GM12878 (cell line): ENCODE measurements at regions not wholly inside any gene's neighbourhood (a gene's known extent, or its start where the extent isn't known, plus 50 kb on each side); places are given as distances from the start of the nearest gene placed in this dataset.

Experiments
- ATAC-seq: fragments of 200-7000 bp; cut with Tn5 transposase; 3 replicates; pipeline ENCODE4 v1.9.1; 2020; ENCODE audit warnings: mild to moderate bottlenecking, moderate library complexity
- BruUV-seq: library from RNA; stranded (reverse); fragments of 400-500 nt; replicated peaks from 2 replicates; lab custom pipeline; 2021; lab: Mats Ljungman, UMichigan
- CTCF ChIA-PET: fragments of 300-600 bp; sonication (Branson Sonifier 250); formaldehyde crosslinking; extraction: SDS; loops from one replicate; lab custom pipeline; 2021; ENCODE audit warnings: inconsistent platforms; lab: Yijun Ruan, JAX
- POLR2A ChIA-PET: fragments of 350-600 bp; formaldehyde crosslinking; extraction: SDS; loops from one replicate; lab custom pipeline; 2021; ENCODE audit warnings: inconsistent platforms; lab: Charles Lee
- RAD21 ChIA-PET: fragments of 300-600 bp; sonication (Branson Sonifier 250); formaldehyde crosslinking; loops from one replicate; lab custom pipeline; 2023; ENCODE audit warnings: antibody characterized with exemption; ENCODE audit not compliant: unreplicated experiment; lab: Charles Lee
- SMC1A ChIA-PET: fragments of 300-600 bp; sonication (Branson Sonifier 250); formaldehyde crosslinking; loops from one replicate; lab custom pipeline; 2023; ENCODE audit not compliant: unreplicated experiment, uncharacterized antibody; lab: Charles Lee
- DNase-seq: peaks from one replicate; pipeline ENCODE4 v3.0.0-alpha.2; 2011; ENCODE audit warnings: low read depth, low spot score
- FAIRE-seq: peaks from 3 replicates; lab custom pipeline; 2011; peaks lifted over from hg19 to GRCh38; lab: Jason Lieb, UNC
- H2AFZ ChIP-seq: 2 replicates; pipeline ENCODE4 v1.6.0; 2011; ENCODE audit warnings: low read depth, low read length, control low read depth; ENCODE audit not compliant: control insufficient read depth
- H3K27ac ChIP-seq: 2 replicates; pipeline ENCODE4 v1.5.1; 2011; ENCODE audit warnings: control low read depth; ENCODE audit not compliant: control insufficient read depth, insufficient read depth
- H3K27me3 ChIP-seq, 2 experiments: replicated peaks in 1 of 2; 2 replicates each; pipeline versions ENCODE4 v1.6.0 to v1.6.1; 2011; ENCODE audit warnings: low read length in 1 of 2; ENCODE audit not compliant: control insufficient read depth in 2 of 2, insufficient read depth in 2 of 2
- H3K36me3 ChIP-seq, 2 experiments: 2 replicates each; pipeline ENCODE4 v1.5.1; 2011; ENCODE audit warnings: low read length in 1 of 2; ENCODE audit not compliant: control insufficient read depth in 2 of 2, insufficient read depth in 2 of 2
- H3K4me1 ChIP-seq: 2 replicates; pipeline ENCODE4 v1.6.1; 2011; ENCODE audit warnings: mild to moderate bottlenecking, low read length, moderate library complexity, mixed read lengths; ENCODE audit not compliant: control insufficient read depth, insufficient read depth
- H3K4me2 ChIP-seq: 2 replicates; pipeline ENCODE4 v1.6.0; 2011; ENCODE audit warnings: control low read depth; ENCODE audit not compliant: control insufficient read depth, insufficient read depth
- H3K4me3 ChIP-seq: fragments of 200-600 bp; sonication (generic); 2 replicates; pipeline ENCODE4 v1.5.1; 2016
- H3K79me2 ChIP-seq: 2 replicates; pipeline ENCODE4 v1.6.0; 2011; ENCODE audit warnings: low read length; ENCODE audit not compliant: control insufficient read depth, insufficient read depth
- H3K9ac ChIP-seq: 2 replicates; pipeline ENCODE4 v1.8.0; 2011; ENCODE audit warnings: low read length, control low read depth, mixed read lengths; ENCODE audit not compliant: control insufficient read depth, insufficient read depth
- H3K9me3 ChIP-seq: replicated peaks from 3 replicates; pipeline ENCODE4 v1.5.1; 2011; ENCODE audit warnings: mild to moderate bottlenecking, low read length; ENCODE audit not compliant: control insufficient read depth, insufficient read depth
- H4K20me1 ChIP-seq: 2 replicates; pipeline ENCODE4 v1.6.0; 2011; ENCODE audit not compliant: control insufficient read depth, insufficient read depth
- NR2C1 ChIP-seq: fragments of 450-650 bp; IDR thresholded peaks from 2 replicates; pipeline ENCODE4 v1.6.1; 2017; ENCODE audit warnings: antibody characterized with exemption, mild to moderate bottlenecking, moderate library complexity
- SPI1 ChIP-seq: IDR thresholded peaks from 2 replicates; pipeline ENCODE4 v1.6.1; 2011; ENCODE audit warnings: low read depth, mild to moderate bottlenecking, low read length, moderate library complexity, borderline replicate concordance; ENCODE audit not compliant: insufficient read depth
- WRNIP1 ChIP-seq: IDR thresholded peaks from 2 replicates; pipeline ENCODE4 v1.6.1; 2011; ENCODE audit warnings: low read depth, low read length, improper control_type of control experiment, borderline replicate concordance
- WGBS: methylation state at CpG from one replicate; pipeline ENCODE4 v1.1.6; 2016; ENCODE audit warnings: low lambda C conversion rate; ENCODE audit not compliant: insufficient replicate concordance, insufficient coverage; ENCODE audit errors: missing lambda C conversion rate; 5-methylcytosine and 5-hydroxymethylcytosine counted together
- in situ Hi-C: fragments of 300-500 bp; cut with MboI; formaldehyde crosslinking; loops from 9 replicates; pipeline ENCODE4 v1.14.3; 2018; ENCODE audit warnings: mixed read lengths
- intact Hi-C: fragments of 100-400 bp; cut with micrococcal nuclease; formaldehyde crosslinking; loops from one replicate; pipeline ENCODE4 v1.14.2; 2022; ENCODE audit not compliant: unreplicated experiment
- TF ChIP-seq, protein P1 (sequence below): IDR thresholded peaks from 2 replicates; pipeline ENCODE4 v1.6.1; 2012; ENCODE audit warnings: mild to moderate bottlenecking, low read depth, low read length
- TF ChIP-seq, protein P2 (sequence below): fragments of 150-350 bp; IDR thresholded peaks from 2 replicates; pipeline ENCODE4 v1.6.1; 2016; ENCODE audit warnings: low read depth, low read length

DNA sequence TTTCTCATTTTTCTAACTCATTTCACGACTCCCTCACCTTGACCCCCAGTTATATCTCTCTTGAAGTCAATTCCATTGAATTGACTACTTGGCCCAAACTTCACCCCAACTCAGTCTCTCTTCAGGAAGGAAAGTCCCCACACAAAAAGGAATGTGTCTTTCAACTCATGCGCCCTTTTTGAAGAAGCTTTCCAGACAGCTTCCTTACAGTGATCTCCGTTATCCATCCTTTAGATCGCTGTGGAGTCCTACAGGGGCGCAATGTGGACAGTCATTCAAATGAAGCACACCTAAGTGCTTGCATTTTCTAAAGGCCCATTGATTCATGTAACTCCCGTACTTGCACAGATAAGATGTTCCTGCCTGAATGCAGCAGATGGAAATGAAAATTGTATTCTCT, 101.1 kb upstream of the VPREB1 start:
- no peaks in the 10 kb centered on the region for H3K9me3 ChIP-seq
- ATAC-seq = no peak
- H3K9ac ChIP-seq = no peak overlapping the region
- no TSS peak for BruUV-seq
- TF ChIP-seq, protein P1, sequence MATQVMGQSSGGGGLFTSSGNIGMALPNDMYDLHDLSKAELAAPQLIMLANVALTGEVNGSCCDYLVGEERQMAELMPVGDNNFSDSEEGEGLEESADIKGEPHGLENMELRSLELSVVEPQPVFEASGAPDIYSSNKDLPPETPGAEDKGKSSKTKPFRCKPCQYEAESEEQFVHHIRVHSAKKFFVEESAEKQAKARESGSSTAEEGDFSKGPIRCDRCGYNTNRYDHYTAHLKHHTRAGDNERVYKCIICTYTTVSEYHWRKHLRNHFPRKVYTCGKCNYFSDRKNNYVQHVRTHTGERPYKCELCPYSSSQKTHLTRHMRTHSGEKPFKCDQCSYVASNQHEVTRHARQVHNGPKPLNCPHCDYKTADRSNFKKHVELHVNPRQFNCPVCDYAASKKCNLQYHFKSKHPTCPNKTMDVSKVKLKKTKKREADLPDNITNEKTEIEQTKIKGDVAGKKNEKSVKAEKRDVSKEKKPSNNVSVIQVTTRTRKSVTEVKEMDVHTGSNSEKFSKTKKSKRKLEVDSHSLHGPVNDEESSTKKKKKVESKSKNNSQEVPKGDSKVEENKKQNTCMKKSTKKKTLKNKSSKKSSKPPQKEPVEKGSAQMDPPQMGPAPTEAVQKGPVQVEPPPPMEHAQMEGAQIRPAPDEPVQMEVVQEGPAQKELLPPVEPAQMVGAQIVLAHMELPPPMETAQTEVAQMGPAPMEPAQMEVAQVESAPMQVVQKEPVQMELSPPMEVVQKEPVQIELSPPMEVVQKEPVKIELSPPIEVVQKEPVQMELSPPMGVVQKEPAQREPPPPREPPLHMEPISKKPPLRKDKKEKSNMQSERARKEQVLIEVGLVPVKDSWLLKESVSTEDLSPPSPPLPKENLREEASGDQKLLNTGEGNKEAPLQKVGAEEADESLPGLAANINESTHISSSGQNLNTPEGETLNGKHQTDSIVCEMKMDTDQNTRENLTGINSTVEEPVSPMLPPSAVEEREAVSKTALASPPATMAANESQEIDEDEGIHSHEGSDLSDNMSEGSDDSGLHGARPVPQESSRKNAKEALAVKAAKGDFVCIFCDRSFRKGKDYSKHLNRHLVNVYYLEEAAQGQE = no peak
- TF ChIP-seq NR2C1 (no peak), WRNIP1 (no peak), SPI1 (no peak)
- TF ChIP-seq, protein P2, sequence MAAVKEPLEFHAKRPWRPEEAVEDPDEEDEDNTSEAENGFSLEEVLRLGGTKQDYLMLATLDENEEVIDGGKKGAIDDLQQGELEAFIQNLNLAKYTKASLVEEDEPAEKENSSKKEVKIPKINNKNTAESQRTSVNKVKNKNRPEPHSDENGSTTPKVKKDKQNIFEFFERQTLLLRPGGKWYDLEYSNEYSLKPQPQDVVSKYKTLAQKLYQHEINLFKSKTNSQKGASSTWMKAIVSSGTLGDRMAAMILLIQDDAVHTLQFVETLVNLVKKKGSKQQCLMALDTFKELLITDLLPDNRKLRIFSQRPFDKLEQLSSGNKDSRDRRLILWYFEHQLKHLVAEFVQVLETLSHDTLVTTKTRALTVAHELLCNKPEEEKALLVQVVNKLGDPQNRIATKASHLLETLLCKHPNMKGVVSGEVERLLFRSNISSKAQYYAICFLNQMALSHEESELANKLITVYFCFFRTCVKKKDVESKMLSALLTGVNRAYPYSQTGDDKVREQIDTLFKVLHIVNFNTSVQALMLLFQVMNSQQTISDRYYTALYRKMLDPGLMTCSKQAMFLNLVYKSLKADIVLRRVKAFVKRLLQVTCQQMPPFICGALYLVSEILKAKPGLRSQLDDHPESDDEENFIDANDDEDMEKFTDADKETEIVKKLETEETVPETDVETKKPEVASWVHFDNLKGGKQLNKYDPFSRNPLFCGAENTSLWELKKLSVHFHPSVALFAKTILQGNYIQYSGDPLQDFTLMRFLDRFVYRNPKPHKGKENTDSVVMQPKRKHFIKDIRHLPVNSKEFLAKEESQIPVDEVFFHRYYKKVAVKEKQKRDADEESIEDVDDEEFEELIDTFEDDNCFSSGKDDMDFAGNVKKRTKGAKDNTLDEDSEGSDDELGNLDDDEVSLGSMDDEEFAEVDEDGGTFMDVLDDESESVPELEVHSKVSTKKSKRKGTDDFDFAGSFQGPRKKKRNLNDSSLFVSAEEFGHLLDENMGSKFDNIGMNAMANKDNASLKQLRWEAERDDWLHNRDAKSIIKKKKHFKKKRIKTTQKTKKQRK = no peak
- whole genome bisulfite sequencing = 76% methylated on average over 6 of the region's 6 CpGs
- H3K4me1 ChIP-seq = no peaks in the 10 kb centered on the region
- H3K27ac ChIP-seq = no peak overlapping the region
- ChIA-PET CTCF (interaction anchor here (0.6 to 4.1 kb wide), 8 partner anchors 14 to 215 kb away, joined by 3 to 22 read pairs (median 4); no protein-coding TSS in a partner anchor), SMC1A (interaction anchor here (1.2 to 5.4 kb wide), 7 partner anchors 9 to 811 kb away, joined by 3 to 37 read pairs (median 4); no protein-coding TSS in a partner anchor), POLR2A (no interaction called here), RAD21 (interaction anchor here (1.2 to 2.4 kb wide), 3 partner anchors 24 to 82 kb away, joined by 4 to 11 read pairs (median 8); no protein-coding TSS in a partner anchor)
- no peak overlapping the region for H2AFZ ChIP-seq
- FAIRE-seq = no peak
- H3K36me3 ChIP-seq = no peaks in the 10 kb centered on the region
- DNase-seq = no peak
- H4K20me1 ChIP-seq = no peaks in the 10 kb centered on the region
- intact Hi-C loops (no loop called here), in situ Hi-C loops (no loop called here)
- H3K4me2 ChIP-seq = no peak overlapping the region
- no peaks in the 10 kb centered on the region for H3K27me3 ChIP-seq
- H3K79me2 ChIP-seq = no peaks in the 10 kb centered on the region
- no peak overlapping the region for H3K4me3 ChIP-seq
